Mesothelial cell of epicardium (in vitro differentiated cells): ENCODE measurements at regions not wholly inside any gene's neighbourhood (a gene's known extent, or its start where the extent isn't known, plus 50 kb on each side); places are given as distances from the start of the nearest gene placed in this dataset.
"Not testable (repeated sequence)": the region's sequence is repeated elsewhere in the genome, so short reads cannot be mapped to it uniquely, and the experiment has no call there.

Source experiments
- DNase-seq, 2 experiments: peaks; one replicate each; pipeline ENCODE4 v3.0.0; 2021; ENCODE audit warnings: low spot score in 2 of 2; ENCODE audit not compliant: unreplicated experiment in 2 of 2
- H3K27ac Mint-ChIP-seq: 2 replicates; pipeline ENCODE4 v1.8.0; 2021; ENCODE audit warnings: mixed read lengths
- H3K27me3 Mint-ChIP-seq: 2 replicates; pipeline ENCODE4 v1.8.0; 2021; ENCODE audit warnings: low read depth, mixed read lengths
- H3K36me3 Mint-ChIP-seq: 2 replicates; pipeline ENCODE4 v1.8.0; 2021; ENCODE audit warnings: mixed read lengths
- H3K4me1 Mint-ChIP-seq: 2 replicates; pipeline ENCODE4 v1.8.0; 2021; ENCODE audit warnings: mixed read lengths
- H3K4me3 Mint-ChIP-seq: 2 replicates; pipeline ENCODE4 v1.8.0; 2021; ENCODE audit warnings: mild to moderate bottlenecking, moderate library complexity, mixed read lengths
- H3K9me3 Mint-ChIP-seq: 2 replicates; pipeline ENCODE4 v1.8.0; 2021; ENCODE audit warnings: mixed read lengths
- CTCF ChIP-seq: fragments of 200-600 bp; sonication (generic); IDR thresholded peaks from one replicate; pipeline ENCODE4 v1.5.0; 2021; ENCODE audit warnings: antibody characterized with exemption; ENCODE audit not compliant: unreplicated experiment

DNA sequence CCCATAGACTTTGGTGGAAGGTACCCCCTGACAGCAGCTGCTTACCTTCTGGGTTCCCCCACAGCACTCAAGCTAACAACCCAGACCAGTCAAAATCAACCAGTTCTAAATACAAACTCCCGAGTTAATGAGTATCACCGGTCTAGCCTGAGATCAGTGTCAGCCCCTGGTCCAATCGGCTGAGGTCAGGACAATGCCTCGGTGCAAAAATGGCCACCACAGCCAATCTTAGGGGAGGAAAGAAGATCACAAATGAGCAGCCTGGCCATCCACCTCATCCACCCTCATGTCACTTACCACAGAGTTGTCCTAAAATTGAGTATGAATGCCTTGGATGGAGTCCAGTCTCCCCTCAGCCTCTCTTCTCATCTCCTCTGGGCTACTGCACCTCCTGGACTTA is 128.5 kb downstream of the PHETA1 start:
- H3K27ac Mint-ChIP-seq = no peak overlapping the region
- H3K27me3 Mint-ChIP-seq = peaks cover 30% of the 10 kb centered on the region
- H3K36me3 Mint-ChIP-seq = peaks cover 12% of the 10 kb centered on the region
- no peak overlapping the region for H3K4me3 Mint-ChIP-seq
- peaks cover 4% of the 10 kb centered on the region for H3K9me3 Mint-ChIP-seq
- peaks cover 9% of the 10 kb centered on the region for H3K4me1 Mint-ChIP-seq
- no peak for TF ChIP-seq CTCF
- no peak for DNase-seq

DNA sequence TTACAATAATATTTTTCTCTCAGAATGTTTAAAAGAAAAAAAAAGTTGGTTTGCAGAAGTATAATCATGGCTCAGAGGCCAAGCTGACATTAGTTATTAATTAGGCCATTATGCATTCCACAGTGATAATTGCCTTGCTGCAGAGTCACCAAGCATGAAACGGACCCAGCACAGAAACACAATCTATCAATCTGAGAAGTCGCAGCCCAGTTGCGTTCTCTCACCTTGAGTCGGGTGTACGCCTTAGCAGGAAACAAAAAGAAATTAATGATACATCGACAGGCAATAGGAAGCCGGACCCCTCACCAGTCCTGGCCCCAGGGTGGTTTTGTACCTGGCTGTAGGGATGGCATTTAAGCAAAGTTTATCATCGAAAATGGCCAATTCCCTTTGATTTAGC is 129.7 kb downstream of the PHETA1 start:
- Mint-ChIP-seq H3K4me3 (no peak overlapping the region), H3K27ac (no peak overlapping the region), H3K9me3 (no peaks in the 10 kb centered on the region), H3K27me3 (peaks cover 30% of the 10 kb centered on the region), H3K4me1 (peaks cover 9% of the 10 kb centered on the region), H3K36me3 (peaks cover 6% of the 10 kb centered on the region)
- no peak for TF ChIP-seq CTCF
- no peak for DNase-seq

- Mint-ChIP-seq H3K9me3 (no peaks in the 10 kb centered on the region), H3K27ac (no peak overlapping the region), H3K4me1 (peaks cover 9% of the 10 kb centered on the region), H3K4me3 (no peak overlapping the region), H3K27me3 (peaks cover 31% of the 10 kb centered on the region), H3K36me3 (peaks cover 5% of the 10 kb centered on the region)
- TF ChIP-seq CTCF = no peak
- DNase-seq = no peak
Measured at GRCh38 chr12:111238075-111238734, 130.7 kb downstream of the PHETA1 start.

DNA sequence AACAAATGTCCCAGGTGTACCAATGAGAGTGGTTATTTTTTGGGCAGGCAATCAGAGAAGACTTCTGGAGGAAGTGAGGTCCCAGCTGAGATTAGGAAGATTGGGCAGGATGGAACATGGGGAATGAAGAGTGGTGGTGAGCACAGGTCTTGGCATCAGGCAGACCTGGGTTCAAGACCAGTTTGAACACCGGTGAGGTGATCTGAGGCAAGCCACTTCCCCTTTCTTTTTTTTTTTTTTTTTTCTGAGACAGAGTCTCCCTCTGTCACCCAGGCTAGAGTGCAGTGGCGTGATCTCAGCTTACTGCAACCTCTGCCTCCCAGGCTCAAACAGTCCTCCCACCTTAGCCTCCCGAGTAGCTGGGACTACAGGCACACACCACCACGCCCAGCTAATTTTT is 134.4 kb downstream of the PHETA1 start:
- not testable (repeated sequence) for H3K36me3 Mint-ChIP-seq, H3K9me3 Mint-ChIP-seq, DNase-seq, H3K4me1 Mint-ChIP-seq, H3K27ac Mint-ChIP-seq, H3K4me3 Mint-ChIP-seq
- H3K27me3 Mint-ChIP-seq = peaks cover 25% of the 10 kb centered on the region

DNA sequence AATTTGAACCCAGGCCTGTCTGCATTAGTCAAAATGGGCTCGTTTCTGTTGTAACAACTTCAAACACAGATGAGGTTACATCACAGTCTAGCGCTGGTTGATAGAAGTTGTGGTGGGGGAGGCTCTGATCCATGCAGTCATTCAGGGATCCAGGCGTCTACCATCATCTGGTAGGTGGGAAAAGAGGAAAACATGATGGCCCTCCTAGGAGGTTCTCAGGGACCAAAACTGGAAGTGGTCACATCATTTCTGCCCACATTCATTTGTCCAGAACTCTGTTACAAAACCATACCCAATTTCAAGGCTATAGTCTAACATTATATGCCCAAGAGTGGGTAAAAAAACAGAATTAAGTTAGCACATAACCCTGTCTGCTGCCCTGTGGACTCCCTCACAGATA is 135.1 kb downstream of the PHETA1 start:
- DNase-seq = no peak
- TF ChIP-seq CTCF = no peak
- no peaks in the 10 kb centered on the region for H3K9me3 Mint-ChIP-seq
- H3K36me3 Mint-ChIP-seq = peaks cover 2% of the 10 kb centered on the region
- H3K4me1 Mint-ChIP-seq = peaks cover under 1% of the 10 kb centered on the region
- peaks cover 19% of the 10 kb centered on the region for H3K27me3 Mint-ChIP-seq
- H3K27ac Mint-ChIP-seq = no peak overlapping the region
- H3K4me3 Mint-ChIP-seq = no peak overlapping the region

DNA sequence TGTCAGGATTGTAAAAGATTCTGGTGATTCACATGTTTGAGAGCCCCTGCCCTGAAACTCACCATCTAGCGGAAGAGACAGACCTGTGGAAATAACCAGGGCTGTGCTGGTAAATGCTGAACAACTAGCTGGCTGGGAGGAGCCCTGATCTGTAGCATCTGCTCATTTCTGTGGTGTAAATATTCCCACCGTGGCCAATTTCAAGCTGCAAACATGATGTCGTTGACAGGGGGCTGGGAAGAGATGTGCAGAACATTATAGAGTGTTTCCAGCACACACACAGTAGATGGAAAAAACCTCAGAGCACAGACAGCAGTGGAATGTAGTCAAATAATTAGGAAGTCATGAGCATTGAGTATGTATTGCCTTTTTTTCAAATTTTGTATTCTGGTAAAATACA is 138.2 kb downstream of the PHETA1 start:
- H3K4me3 Mint-ChIP-seq = no peak overlapping the region
- TF ChIP-seq CTCF = no peak
- peaks cover 7% of the 10 kb centered on the region for H3K27me3 Mint-ChIP-seq

More for the DNA sequence above, 138.2 kb downstream of the PHETA1 start:
- Mint-ChIP-seq H3K36me3 (peaks cover 2% of the 10 kb centered on the region), H3K4me1 (no peaks in the 10 kb centered on the region), H3K27ac (no peak overlapping the region), H3K9me3 (no peaks in the 10 kb centered on the region)
- no peak for DNase-seq
